Neural progenitor cell (in vitro differentiated cells): ENCODE measurements at regions not wholly inside any gene's neighbourhood (a gene's known extent, or its start where the extent isn't known, plus 50 kb on each side); places are given as distances from the start of the nearest gene placed in this dataset.

Experiments used
- EZH2phosphoT487 ChIP-seq: fragments of 200-600 bp; sonication (generic); IDR thresholded peaks from 2 replicates; pipeline ENCODE4 v1.6.1; 2017; ENCODE audit warnings: antibody characterized with exemption
- TF ChIP-seq, protein P1 (sequence below): fragments of 200-600 bp; sonication (generic); IDR thresholded peaks from 2 replicates; pipeline ENCODE4 v1.5.1; 2017; ENCODE audit warnings: antibody characterized with exemption, mild to moderate bottlenecking

DNA sequence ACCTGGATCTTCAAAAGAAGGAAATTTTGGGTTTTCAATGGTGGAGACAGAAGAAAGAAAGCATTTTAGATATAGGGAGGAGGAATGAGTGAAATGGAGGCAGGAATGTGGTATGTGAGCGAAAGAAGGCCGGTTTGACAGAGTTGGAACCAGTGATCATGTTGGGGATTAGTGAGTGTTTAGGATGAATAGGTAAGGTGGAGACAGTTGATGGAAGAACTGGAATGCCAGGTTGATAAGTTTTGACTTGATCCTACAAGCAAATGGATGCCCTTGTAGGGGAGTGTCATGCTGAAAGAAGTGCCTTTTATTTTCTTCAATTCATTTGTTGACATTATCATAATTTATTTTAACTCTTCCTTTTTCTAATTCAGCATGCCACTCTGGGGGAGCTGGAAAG is 207.8 kb upstream of the AMOT start:
- TF ChIP-seq, protein P1, sequence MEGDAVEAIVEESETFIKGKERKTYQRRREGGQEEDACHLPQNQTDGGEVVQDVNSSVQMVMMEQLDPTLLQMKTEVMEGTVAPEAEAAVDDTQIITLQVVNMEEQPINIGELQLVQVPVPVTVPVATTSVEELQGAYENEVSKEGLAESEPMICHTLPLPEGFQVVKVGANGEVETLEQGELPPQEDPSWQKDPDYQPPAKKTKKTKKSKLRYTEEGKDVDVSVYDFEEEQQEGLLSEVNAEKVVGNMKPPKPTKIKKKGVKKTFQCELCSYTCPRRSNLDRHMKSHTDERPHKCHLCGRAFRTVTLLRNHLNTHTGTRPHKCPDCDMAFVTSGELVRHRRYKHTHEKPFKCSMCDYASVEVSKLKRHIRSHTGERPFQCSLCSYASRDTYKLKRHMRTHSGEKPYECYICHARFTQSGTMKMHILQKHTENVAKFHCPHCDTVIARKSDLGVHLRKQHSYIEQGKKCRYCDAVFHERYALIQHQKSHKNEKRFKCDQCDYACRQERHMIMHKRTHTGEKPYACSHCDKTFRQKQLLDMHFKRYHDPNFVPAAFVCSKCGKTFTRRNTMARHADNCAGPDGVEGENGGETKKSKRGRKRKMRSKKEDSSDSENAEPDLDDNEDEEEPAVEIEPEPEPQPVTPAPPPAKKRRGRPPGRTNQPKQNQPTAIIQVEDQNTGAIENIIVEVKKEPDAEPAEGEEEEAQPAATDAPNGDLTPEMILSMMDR: no peak
- no peak for TF ChIP-seq EZH2phosphoT487
